PC-3 (cell line): ENCODE measurements at regions not wholly inside any gene's neighbourhood (a gene's known extent, or its start where the extent isn't known, plus 50 kb on each side); places are given as distances from the start of the nearest gene placed in this dataset.

ENCODE experiments used
- ATAC-seq: fragments of 200-7000 bp; cut with Tn5 transposase; 2 replicates; pipeline ENCODE4 v1.9.1; 2020; ENCODE audit warnings: mild to moderate bottlenecking, moderate library complexity
- BruUV-seq: library from RNA; stranded (reverse); fragments of 400-500 nt; replicated peaks from 2 replicates; lab custom pipeline; 2021; lab: Mats Ljungman, UMichigan
- CTCF ChIA-PET: fragments of 300-600 bp; sonication (Branson Sonifier 250); formaldehyde crosslinking; loops from one replicate; lab custom pipeline; 2022; ENCODE audit warnings: antibody characterized with exemption; lab: Charles Lee
- POLR2A ChIA-PET: fragments of 300-600 bp; sonication (Branson Sonifier 250); formaldehyde crosslinking; loops from one replicate; lab custom pipeline; 2022; ENCODE audit warnings: antibody characterized with exemption; ENCODE audit not compliant: unreplicated experiment; lab: Charles Lee
- DNase-seq: peaks from one replicate; pipeline ENCODE4 v3.0.0-alpha.2; 2015
- H2AFZ ChIP-seq: fragments of 300-600 bp; sonication (generic); 2 replicates; pipeline ENCODE4 v1.6.0; 2016; ENCODE audit warnings: antibody characterized with exemption, low read length
- H3F3A ChIP-seq: fragments of 300-600 bp; sonication (generic); one replicate; pipeline ENCODE4 v1.6.0; 2017; ENCODE audit warnings: antibody characterized with exemption, low read length, control low read depth, mild to moderate bottlenecking; ENCODE audit not compliant: unreplicated experiment
- H3K27ac ChIP-seq: fragments of 300-600 bp; sonication (generic); 2 replicates; pipeline ENCODE4 v1.5.1; 2016; ENCODE audit warnings: mild to moderate bottlenecking, low read length
- H3K27me3 ChIP-seq: fragments of 300-600 bp; sonication (generic); 2 replicates; pipeline ENCODE4 v1.6.1; 2016; ENCODE audit warnings: low read length, mixed read lengths
- H3K36me3 ChIP-seq: fragments of 300-600 bp; sonication (generic); 2 replicates; pipeline ENCODE4 v1.6.1; 2016; ENCODE audit warnings: low read depth, mixed run types, low read length, mixed read lengths
- H3K4me1 ChIP-seq: fragments of 300-600 bp; sonication (generic); 2 replicates; pipeline ENCODE4 v1.5.1; 2016; ENCODE audit warnings: low read length; ENCODE audit not compliant: insufficient read depth
- H3K4me2 ChIP-seq: fragments of 300-600 bp; sonication (generic); 2 replicates; pipeline ENCODE4 v1.6.0; 2016; ENCODE audit warnings: low read length
- H3K4me3 ChIP-seq: fragments of 300-600 bp; sonication (generic); 2 replicates; pipeline ENCODE4 v1.5.1; 2016; ENCODE audit warnings: mild to moderate bottlenecking, low read length, mixed read lengths
- H3K79me2 ChIP-seq: fragments of 300-600 bp; sonication (generic); 2 replicates; pipeline ENCODE4 v1.6.1; 2017; ENCODE audit warnings: low read length, mixed read lengths
- H3K9ac ChIP-seq: fragments of 300-600 bp; sonication (generic); 2 replicates; pipeline ENCODE4 v1.6.0; 2016; ENCODE audit warnings: mild to moderate bottlenecking, low read length
- H3K9me2 ChIP-seq: fragments of 300-600 bp; sonication (generic); replicated peaks from 2 replicates; pipeline ENCODE4 v1.6.1; 2016; ENCODE audit warnings: mixed run types, low read length, mixed read lengths
- H3K9me3 ChIP-seq: fragments of 300-600 bp; sonication (generic); 2 replicates; pipeline ENCODE4 v1.6.1; 2016; ENCODE audit warnings: low read length, mixed read lengths
- H4K20me1 ChIP-seq: fragments of 300-600 bp; sonication (generic); 2 replicates; pipeline ENCODE4 v1.6.1; 2016; ENCODE audit warnings: low read length, mixed read lengths
- EZH2 ChIP-seq: fragments of 300-600 bp; sonication (generic); IDR thresholded peaks from one replicate; pipeline ENCODE4 v1.6.1; 2017; ENCODE audit warnings: antibody characterized with exemption, mild to moderate bottlenecking, low read length; ENCODE audit not compliant: unreplicated experiment
- EZH2phosphoT487 ChIP-seq: fragments of 300-600 bp; sonication (generic); IDR thresholded peaks from 2 replicates; pipeline ENCODE4 v1.6.1; 2018; ENCODE audit warnings: mild to moderate bottlenecking, antibody characterized with exemption, low read length, borderline replicate concordance
- intact Hi-C: fragments of 100-400 bp; cut with micrococcal nuclease; formaldehyde crosslinking; loops from 2 replicates; pipeline ENCODE4 v1.9.0; 2023
- TF ChIP-seq, protein P1 (sequence below): fragments of 300-600 bp; sonication (generic); conservative IDR thresholded peaks from 2 replicates; pipeline ENCODE4 v1.5.1; 2017; ENCODE audit warnings: antibody characterized with exemption, low read depth, mild to moderate bottlenecking, low read length

- Histone ChIP-seq H3K27ac (no peak overlapping the region), H3K9me3 (no peaks in the 10 kb centered on the region), H4K20me1 (no peaks in the 10 kb centered on the region), H3K79me2 (no peaks in the 10 kb centered on the region), H3K4me3 (no peak overlapping the region), H2AFZ (no peak overlapping the region), H3K4me1 (no peaks in the 10 kb centered on the region), H3K27me3 (no peaks in the 10 kb centered on the region), H3K9ac (no peak overlapping the region), H3K9me2 (no peaks in the 10 kb centered on the region), H3F3A (no peaks in the 10 kb centered on the region), H3K36me3 (no peaks in the 10 kb centered on the region), H3K4me2 (no peak overlapping the region)
- CTCF ChIA-PET: no interaction called here
- ATAC-seq (no peak), DNase-seq (no peak)
- POLR2A ChIA-PET: no interaction called here
- TF ChIP-seq EZH2: no peak
- no peak for TF ChIP-seq EZH2phosphoT487
- TF ChIP-seq, protein P1, sequence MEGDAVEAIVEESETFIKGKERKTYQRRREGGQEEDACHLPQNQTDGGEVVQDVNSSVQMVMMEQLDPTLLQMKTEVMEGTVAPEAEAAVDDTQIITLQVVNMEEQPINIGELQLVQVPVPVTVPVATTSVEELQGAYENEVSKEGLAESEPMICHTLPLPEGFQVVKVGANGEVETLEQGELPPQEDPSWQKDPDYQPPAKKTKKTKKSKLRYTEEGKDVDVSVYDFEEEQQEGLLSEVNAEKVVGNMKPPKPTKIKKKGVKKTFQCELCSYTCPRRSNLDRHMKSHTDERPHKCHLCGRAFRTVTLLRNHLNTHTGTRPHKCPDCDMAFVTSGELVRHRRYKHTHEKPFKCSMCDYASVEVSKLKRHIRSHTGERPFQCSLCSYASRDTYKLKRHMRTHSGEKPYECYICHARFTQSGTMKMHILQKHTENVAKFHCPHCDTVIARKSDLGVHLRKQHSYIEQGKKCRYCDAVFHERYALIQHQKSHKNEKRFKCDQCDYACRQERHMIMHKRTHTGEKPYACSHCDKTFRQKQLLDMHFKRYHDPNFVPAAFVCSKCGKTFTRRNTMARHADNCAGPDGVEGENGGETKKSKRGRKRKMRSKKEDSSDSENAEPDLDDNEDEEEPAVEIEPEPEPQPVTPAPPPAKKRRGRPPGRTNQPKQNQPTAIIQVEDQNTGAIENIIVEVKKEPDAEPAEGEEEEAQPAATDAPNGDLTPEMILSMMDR: no peak
- intact Hi-C loops: no loop called here
- no TSS peak for BruUV-seq
Measured at GRCh38 chr11:70878366-70878765, 374.0 kb downstream of the SHANK2 start.

- Histone ChIP-seq H3K79me2 (no peaks in the 10 kb centered on the region), H3K27me3 (no peaks in the 10 kb centered on the region), H3K27ac (no peak overlapping the region), H3K9me3 (no peaks in the 10 kb centered on the region), H2AFZ (no peak overlapping the region), H3K9ac (no peak overlapping the region), H4K20me1 (no peaks in the 10 kb centered on the region), H3K4me1 (no peaks in the 10 kb centered on the region), H3K4me3 (no peak overlapping the region), H3K36me3 (no peaks in the 10 kb centered on the region), H3F3A (no peaks in the 10 kb centered on the region), H3K4me2 (no peak overlapping the region), H3K9me2 (no peaks in the 10 kb centered on the region)
- CTCF ChIA-PET: no interaction called here
- ATAC-seq (no peak), DNase-seq (no peak)
- TF ChIP-seq, protein P1: no peak
- TF ChIP-seq EZH2 (no peak), EZH2phosphoT487 (no peak)
- POLR2A ChIA-PET: no interaction called here
- intact Hi-C loops: no loop called here
- BruUV-seq: no TSS peak
Measured at GRCh38 chr11:70879601-70880285, 372.6 kb downstream of the SHANK2 start.

DNA sequence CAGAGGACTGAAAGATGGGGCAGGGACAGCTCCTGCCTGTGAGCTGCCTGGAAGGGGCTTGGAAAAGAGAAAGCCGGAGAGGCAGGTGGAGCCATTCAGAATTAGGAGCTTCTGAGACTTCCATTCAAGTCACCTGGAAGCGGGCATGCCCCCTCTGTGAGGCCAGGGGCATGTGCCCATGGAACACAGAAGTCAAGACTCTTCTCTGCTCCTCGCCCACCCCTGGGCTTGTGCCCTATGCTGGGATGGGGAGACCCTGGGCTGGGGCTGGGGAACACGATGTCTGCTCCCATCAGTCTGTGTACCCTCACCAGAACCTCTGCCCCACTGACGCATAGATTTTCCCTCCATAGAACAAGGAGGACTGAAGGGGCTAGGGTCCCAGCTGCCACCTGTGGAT lies 372.0 kb downstream of the SHANK2 start:
- Histone ChIP-seq H3F3A (no peaks in the 10 kb centered on the region), H2AFZ (no peak overlapping the region), H3K4me3 (no peak overlapping the region), H3K9ac (no peak overlapping the region), H3K27ac (no peak overlapping the region), H3K4me1 (no peaks in the 10 kb centered on the region), H3K27me3 (no peaks in the 10 kb centered on the region), H3K9me2 (no peaks in the 10 kb centered on the region), H3K4me2 (no peak overlapping the region), H4K20me1 (no peaks in the 10 kb centered on the region), H3K36me3 (no peaks in the 10 kb centered on the region), H3K9me3 (no peaks in the 10 kb centered on the region), H3K79me2 (no peaks in the 10 kb centered on the region)
- intact Hi-C loops: no loop called here
- no peak for DNase-seq
- POLR2A ChIA-PET: no interaction called here
- TF ChIP-seq, protein P1: no peak
- TF ChIP-seq EZH2phosphoT487 (no peak), EZH2 (no peak)
- no peak for ATAC-seq
- CTCF ChIA-PET: no interaction called here
- no TSS peak for BruUV-seq
